GM18909 (cell line): ENCODE measurements at regions not wholly inside any gene's neighbourhood (a gene's known extent, or its start where the extent isn't known, plus 50 kb on each side); places are given as distances from the start of the nearest gene placed in this dataset.
"Not testable (repeated sequence)": the region's sequence is repeated elsewhere in the genome, so short reads cannot be mapped to it uniquely, and the experiment has no call there.

Experiments
- ATAC-seq: cut with Tn5 transposase; IDR thresholded peaks from one replicate; pipeline ENCODE4 v1.9.1; 2021; ENCODE audit warnings: mild to moderate bottlenecking; ENCODE audit not compliant: unreplicated experiment, poor library complexity

- no peak for ATAC-seq
These were observed 70.1 kb downstream of the FBXO4 start for GRCh38 chr5:41995193-41995592.

- no peak for ATAC-seq
These were observed 76.6 kb downstream of the FBXO4 start for GRCh38 chr5:42001673-42002072.

- not testable (repeated sequence) for ATAC-seq
These were observed 78.8 kb downstream of the FBXO4 start for GRCh38 chr5:42003852-42004251.

GRCh38 chr5:42005561-42006153 is 80.6 kb downstream of the FBXO4 start:
- ATAC-seq = peak; percentile 84

- ATAC-seq = no peak
These were observed 88.5 kb downstream of the FBXO4 start for GRCh38 chr5:42013561-42013960.

- no peak for ATAC-seq
These were observed 90.2 kb downstream of the FBXO4 start for GRCh38 chr5:42015254-42015653.

- no peak for ATAC-seq
These were observed 90.6 kb downstream of the FBXO4 start for GRCh38 chr5:42015681-42016080.

- ATAC-seq = no peak
These were observed 95.9 kb downstream of the FBXO4 start for GRCh38 chr5:42020788-42021530.

- ATAC-seq = peak; percentile 53
These were observed 96.8 kb downstream of the FBXO4 start for GRCh38 chr5:42021923-42022322.

- no peak for ATAC-seq
These were observed 97.4 kb downstream of the FBXO4 start for GRCh38 chr5:42022383-42022972.

- ATAC-seq = no peak
These were observed 101.4 kb downstream of the FBXO4 start for GRCh38 chr5:42026446-42026845.

GRCh38 chr5:42032137-42032536 is 107.1 kb downstream of the FBXO4 start:
- no peak for ATAC-seq

- ATAC-seq = no peak
These were observed 110.4 kb downstream of the FBXO4 start for GRCh38 chr5:42035526-42035925.

GRCh38 chr5:42036379-42036778 is 111.3 kb downstream of the FBXO4 start:
- ATAC-seq = no peak

GRCh38 chr5:42037379-42037932 is 112.4 kb downstream of the FBXO4 start:
- ATAC-seq = no peak

- ATAC-seq = no peak
These were observed 118.3 kb downstream of the FBXO4 start for GRCh38 chr5:42043400-42043799.

GRCh38 chr5:42057254-42057690 is 132.2 kb downstream of the FBXO4 start:
- ATAC-seq = peak; percentile 92

- ATAC-seq = no peak
These were observed 134.2 kb downstream of the FBXO4 start for GRCh38 chr5:42059291-42059690.

GRCh38 chr5:42059778-42060464 is 134.8 kb downstream of the FBXO4 start:
- ATAC-seq = no peak

- ATAC-seq = no peak
These were observed 136.0 kb downstream of the FBXO4 start for GRCh38 chr5:42061121-42061520.

GRCh38 chr5:42064821-42065220 is 139.7 kb downstream of the FBXO4 start:
- ATAC-seq = no peak
